ENCODE measurements at regions not wholly inside any gene's neighbourhood (a gene's known extent, or its start where the extent isn't known, plus 50 kb on each side); places are given as distances from the start of the nearest gene placed in this dataset.
"Not testable (repeated sequence)": the region's sequence is repeated elsewhere in the genome, so short reads cannot be mapped to it uniquely, and the experiment has no call there.

DNA sequence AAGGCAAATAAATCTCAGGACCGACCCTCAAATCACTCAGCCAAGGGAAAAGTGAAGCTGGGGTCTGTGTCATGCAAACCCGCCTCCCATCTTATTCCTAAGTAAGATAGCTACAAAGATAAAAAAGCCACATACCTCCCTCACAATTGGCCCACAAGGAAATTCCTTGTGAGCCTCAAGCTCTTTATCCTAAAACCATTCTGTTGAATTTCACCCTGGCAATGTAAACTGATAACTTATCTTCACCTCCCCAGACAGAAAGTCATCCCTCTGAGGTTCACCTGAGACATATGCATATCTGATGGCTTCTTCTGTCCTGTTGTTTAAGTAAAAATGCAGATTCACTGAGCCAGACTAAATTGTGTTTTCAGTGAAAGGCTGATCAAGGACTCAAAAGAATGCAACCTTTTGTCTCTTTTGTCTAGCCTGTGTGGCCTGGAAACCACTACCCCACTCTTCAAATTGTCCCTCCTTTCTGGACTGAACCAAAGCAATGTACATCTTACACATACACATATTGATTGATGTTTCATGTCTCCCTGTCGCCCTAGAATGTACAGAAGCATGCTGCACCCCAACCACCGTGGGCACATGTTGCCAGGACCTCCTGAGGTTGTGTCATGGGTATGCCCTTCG lies 91.3 kb downstream of the MFAP3L start:
- no peak for DNase-seq

DNA sequence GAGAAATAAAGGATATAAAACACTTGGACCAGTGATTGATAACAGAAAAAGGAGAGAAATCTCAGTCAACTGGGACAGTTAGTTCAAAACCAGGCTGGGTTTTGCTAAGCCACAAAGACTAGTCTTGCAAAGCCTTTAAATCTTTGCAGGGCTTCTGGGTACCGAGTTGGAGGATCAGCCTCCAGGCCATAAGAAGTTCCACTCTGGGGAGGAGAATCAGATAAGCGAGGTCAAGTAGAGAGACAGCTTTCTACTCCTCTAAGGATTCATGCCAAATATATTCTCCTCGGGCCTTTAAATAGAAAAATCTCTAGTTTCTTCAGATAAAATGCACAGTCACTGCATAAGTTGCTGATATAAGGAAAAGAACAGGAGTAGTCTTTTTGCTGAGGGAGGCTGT lies 92.7 kb downstream of the MFAP3L start:
- no peak for DNase-seq

DNA sequence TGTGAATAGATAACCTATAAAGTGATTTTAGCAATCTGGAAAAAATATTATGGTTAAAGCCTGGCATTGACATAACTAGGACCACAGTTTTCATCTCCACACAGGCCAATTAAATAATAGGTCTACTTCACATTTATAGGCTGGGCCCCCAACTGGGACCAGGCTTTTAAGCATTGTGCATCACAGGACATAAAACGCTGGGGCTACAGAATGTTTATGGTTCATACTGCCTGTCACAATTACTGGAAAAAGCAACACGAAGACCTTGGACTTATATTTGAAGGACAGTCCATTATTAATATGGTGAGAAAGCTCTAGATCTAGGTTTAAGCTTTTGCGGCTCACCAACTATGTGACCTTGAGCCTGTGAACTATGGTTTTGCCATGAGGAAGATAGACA lies 94.2 kb downstream of the MFAP3L start:
- no peak for DNase-seq

DNA sequence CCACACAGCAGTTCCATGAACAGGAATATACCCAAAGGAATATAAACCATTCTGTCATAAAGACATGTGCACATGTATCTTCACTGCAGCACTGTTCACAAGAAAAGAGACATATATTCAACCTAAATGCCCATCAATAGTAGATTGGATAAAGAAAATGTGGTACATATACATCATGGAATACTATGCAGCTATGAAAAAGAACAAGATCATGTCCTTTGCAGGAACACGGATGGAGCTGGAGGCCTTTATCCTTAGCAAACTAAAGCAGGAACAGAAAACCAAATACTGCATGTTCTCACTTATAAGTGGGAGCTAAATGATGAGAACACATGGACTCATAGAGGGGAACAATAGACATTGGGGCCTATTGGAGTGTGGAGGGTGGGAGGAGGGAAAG lies 95.4 kb downstream of the MFAP3L start:
- not testable (repeated sequence) for DNase-seq

DNA sequence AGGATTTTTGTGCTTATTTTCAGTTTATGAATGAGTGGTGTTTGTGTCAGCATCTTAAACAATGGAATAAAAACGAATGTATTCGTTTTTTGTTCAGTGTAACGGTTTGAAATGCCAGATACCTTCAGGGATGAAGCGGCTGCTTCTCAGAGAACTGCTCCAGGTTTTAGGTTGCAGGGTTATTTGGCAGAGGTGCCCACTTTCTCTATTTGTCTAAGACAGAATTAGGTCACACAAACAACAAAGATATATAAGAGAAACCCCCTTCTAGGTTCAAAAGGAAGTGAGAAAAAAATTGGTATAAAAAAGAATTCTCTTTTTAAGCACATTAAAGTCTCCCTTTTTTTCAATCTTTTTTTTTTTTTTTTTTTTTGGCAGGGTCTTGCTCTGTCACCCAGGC lies 98.9 kb downstream of the MFAP3L start:
- no peak for DNase-seq

DNA sequence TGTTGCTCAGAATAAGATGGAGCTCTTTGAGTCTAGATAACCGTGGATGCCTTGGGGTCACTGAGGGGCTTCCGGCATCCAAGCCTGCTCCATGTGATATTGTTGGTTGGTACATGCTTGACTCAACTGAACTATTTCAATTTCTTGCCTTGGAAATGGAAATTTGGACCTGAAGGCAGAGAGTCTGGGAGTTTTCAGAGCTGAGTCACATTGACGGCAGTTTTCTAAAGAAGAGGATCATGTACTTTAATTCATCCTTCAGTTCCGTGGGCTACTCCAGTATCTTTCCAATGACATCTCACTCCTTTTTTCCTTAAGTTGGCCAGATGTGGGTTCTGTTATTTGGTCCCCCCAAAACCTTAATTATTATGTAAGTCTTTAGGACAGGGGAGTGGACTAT lies 100.5 kb downstream of the MFAP3L start:
- DNase-seq: no peak

DNA sequence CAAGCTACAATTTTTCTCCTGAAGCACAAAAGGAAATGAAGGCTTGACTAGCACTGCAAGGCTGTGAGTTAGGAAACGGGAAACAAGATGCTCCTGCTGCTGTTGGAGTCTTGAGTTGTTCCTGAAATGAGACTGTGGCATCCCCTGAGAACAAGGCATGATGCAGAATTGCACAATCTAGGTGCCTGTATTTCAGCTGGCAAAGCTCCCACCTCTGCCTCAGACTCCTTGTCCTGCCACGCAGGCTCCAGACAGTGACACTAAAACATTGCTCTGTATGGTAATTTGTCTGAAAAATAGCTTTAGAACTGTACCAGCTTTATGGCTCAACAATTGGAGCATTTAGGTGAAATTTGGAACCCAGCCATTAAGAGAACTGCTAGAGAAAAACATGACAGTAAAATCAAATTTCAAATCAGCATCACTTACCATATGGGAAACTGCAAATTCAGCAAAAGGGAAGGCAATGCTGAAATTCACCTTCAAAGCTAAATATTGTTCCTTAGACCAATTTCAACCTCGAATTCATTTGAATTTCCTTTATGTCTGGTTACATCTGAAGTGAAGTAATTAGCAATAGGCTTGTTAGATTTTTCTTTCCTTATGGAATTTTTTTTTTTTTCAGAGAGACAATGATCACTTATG lies 103.4 kb downstream of the MFAP3L start:
- no peak for DNase-seq

DNA sequence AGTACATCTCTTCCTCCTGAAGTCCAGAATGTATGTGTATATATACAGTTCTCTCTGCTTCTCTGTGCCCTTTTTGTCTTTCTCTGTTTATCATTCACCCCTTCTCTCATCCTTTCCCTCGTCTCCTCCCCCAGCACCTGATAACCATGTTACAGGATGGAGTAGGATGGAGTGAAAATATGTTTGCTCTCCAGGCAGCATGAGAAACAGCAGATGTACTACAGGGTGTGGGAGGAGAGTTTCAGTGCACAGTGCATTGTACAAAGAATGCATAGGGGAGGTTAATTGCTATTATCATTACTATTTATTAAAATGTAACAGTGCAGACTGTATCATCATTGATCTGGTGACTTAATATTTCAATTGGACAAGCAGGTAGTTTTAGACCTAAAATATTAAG lies 104.5 kb downstream of the MFAP3L start:
- no peak for DNase-seq

DNA sequence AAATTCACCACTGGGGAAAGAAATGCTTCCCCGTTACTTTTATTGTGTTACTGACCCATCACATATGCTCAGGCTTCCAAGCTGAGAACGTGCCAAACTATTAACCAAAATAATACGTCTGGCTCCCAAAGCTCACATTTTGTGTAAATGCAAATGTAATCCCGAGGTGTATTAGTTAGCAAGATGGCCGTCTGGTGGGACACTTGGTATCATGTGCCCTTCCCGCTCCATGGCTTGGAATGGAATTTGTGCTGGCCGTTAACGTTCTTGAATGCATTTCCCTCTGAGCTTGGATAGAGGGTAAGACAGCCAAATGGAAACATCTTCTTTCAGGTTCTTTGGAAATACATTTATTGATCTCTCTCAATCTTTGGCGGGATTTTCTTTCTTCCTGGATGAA lies 105.0 kb downstream of the MFAP3L start:
- no peak for DNase-seq

DNA sequence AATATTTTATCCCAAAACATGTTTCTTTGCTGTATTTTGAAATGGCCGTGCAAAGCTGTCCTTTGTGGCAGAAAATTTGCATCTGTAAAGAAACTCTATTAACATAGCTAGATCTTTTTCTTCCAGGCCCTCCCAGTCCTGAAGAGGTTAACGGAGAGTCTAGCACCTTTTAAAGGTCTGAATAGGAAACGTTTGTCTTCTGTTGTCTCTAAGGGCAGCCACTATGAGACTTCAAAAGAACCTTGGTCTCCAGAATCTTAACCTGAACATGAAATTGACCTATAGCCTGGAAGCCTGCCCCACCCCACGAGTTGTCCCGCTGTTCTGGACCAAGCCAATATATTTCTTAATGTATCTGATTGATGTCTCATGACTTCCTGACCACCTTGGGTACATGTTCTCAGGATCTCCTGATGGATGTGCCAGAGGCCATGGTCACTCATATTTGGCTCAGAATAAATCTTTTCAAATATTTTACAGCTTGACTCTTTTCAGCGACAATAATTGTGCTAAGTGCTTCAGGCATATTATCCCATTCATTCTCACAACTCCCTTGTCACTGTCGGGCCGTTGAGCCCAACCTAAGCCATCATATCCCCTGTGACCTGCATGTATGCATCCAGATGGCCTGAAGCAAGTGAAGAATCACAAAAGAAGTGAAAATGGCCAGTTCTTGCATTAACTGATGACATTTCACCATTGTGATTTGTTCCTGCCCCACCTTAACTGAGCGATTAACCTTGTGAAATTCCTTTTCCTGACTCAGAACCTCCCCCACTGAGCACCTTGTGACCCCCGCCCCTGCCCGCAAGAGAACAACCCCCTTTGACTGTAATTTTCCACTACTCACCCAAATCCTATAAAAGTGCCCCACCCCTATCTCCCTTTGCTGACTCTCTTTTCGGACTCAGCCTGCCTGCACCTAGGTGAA lies 106.7 kb downstream of the MFAP3L start:
- not testable (repeated sequence) for DNase-seq

DNA sequence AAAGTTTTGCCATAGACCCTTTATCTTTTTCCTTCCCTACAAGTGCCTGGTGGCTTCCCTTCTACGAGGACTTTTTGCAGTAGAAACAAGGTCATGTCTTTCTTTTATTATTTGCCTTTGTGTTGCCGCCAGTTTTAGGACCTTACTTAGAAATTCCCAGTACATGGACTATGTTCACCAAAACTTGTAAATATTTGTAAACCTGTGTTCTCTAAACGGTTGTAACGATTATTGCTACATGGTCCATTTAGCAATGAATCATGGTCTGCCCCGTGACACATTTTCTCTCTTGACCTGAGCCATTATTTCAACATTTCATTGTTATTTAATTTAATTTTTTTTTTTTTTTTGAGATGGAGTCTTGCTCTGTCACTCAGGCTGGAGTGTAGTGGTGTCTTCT lies 110.7 kb downstream of the MFAP3L start:
- DNase-seq: no peak

DNA sequence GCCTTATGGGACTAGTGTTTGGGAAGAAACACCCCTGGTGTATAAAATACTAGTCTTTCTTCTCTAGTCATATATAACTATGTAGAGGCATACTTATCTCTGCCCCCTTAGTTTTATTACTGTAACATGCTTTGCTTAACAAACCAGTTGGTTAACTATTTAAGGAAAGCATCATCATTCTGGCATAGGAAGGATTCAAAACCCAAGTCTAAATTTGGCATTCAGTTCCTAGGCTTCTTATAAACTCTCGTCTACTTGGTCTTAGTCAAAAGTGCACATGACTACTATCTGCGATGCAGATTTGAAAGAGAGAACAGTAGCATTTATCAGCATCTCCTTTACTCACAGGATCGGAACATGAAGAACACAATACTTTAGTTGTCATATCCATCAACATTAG lies 111.3 kb downstream of the MFAP3L start:
- DNase-seq: no peak

DNA sequence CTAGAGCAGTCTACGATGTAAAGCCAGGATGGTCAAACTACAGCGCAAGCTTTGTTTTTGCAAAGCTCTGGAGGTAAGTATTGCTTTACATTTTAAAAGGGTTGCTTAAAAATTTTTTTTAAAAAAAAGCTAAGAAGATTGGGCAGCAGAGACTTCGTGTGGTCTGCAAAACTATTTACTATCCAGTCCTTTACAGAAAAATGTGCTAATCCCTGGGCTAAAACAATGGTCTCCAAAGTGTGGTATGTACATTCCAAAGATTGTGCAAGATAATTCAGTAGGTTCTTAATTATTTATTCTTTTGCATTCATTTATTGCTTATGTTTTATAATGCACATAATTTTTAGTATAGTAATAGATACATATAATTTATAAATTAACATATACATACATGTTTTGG lies 113.2 kb downstream of the MFAP3L start:
- DNase-seq: no peak

DNA sequence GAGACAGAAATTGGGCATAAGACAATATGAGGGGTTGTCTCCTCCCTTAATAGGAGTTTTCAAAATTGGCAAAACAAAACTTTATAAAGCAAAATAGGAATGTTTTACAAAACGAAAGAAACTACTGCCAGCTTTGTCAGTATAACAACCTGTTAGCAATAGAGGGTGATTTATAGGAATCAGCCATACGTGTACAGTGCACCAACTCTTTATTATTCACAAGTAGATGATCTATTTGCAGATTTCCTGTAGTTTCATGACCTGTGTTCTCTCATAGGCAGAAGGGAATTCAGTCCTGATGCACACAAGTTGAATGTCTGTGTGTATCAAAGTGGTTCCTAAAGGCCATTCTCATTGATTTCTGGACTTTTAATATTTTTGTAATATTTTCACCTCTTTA lies 116.3 kb downstream of the MFAP3L start:
- DNase-seq: no peak

DNA sequence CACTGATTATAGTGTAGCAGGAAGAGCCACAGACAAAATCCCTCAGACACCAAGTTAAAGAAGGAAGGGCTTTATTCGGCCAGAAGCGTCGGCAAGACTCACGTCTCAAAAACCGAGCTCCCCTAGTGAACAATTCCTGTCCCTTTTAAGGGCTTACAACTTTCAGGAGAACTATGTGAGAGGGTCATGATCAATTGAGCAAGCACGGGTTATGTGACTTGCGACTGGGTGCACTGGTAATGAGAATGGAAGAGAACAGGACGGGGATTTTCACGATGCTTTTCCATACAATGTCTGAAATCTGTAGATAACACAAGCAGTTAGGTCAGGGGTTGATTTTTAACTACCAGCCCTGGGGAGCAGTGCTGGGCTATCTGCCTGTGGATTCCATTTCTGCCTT lies 116.7 kb downstream of the MFAP3L start:
- DNase-seq: no peak

DNA sequence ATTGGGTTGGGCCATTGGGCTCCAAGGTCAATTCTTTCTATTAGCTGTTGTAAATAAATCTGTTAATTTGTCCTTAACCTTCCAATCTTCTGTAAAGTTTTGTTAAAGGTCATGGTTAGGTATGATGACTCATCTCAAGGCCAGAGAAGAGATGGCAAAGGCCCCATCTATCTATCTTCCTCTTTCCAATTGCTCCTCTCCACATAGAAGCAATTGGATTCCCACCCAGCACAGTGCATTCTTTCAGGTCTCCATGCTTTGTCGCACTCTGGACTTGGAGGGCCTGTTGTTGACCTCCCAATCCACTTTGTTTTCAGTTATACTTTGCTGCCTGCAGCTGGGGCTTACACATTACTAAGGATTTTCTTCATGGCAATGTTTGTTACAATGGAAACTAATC lies 118.5 kb downstream of the MFAP3L start:
- DNase-seq: no peak

DNA sequence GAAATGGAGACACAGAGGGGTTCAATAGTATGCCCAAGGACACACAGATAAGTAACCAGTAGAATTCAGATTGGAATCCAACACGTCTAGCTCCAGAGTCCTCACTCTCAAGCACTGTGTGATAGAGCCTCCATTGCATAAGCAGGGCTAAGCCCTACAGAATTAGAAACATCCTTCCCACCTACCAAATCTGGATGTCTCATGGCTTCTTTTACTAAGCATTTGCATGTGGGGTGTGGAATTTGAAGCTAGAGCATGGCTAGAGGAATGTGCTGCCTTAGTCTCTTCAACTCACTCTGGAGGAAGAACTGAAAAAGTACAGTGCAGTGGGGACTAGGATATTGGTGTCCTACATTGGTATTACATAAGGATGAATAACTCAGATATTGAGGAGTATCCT lies 119.4 kb downstream of the MFAP3L start:
- DNase-seq: no peak

DNA sequence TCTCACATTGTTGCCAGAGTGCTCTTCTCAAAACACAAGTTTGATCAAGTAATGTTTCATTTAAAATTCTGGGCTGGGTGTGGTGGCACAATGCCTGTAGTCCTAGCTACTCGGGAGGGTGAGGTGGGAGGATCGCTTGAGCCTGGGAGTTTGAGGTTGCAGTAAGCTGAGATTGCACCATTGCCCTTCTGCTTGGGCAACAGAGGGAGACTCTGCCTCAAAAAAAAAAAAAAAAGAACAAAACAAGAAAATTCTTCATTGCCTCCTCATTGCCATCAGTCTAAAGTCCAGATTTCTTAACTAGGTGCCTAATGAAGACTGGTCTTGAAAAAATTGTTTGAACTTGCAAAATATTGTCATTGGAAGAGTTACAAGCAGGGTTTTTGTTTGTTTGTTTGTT lies 120.1 kb downstream of the MFAP3L start:
- no peak for DNase-seq

DNA sequence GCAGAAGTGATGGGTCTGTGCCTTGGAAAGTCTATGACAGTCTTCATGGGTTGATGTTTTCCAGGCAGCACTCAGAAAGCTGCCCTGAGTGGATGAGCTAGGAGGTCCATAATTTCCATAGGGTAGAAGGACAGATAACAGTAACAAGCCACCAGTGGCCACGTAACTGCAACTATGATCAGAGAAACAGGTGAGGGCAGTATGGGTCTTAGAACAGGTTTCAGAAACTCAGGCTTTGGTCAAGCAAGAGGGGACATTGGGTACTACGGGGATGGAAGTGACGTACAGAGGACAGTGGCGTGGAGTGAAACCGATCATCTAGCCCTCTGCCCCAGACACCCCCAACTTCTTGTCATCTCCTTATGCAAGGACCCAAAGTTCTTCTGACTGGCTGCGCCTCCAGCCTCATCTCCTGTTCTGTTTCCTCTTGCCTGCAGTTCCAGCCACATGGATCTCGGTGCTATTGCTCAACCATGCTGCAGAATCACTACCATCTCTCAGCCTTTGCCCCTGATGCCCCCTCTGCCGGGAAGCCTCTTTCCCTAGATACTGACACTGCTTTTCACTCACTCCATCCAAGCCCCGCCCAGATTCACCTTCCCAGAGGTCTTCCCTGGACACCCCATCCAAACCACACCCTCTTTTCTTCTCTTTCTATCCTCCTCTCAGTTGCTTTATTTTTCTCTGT lies 123.4 kb downstream of the MFAP3L start:
- DNase-seq: no peak

DNA sequence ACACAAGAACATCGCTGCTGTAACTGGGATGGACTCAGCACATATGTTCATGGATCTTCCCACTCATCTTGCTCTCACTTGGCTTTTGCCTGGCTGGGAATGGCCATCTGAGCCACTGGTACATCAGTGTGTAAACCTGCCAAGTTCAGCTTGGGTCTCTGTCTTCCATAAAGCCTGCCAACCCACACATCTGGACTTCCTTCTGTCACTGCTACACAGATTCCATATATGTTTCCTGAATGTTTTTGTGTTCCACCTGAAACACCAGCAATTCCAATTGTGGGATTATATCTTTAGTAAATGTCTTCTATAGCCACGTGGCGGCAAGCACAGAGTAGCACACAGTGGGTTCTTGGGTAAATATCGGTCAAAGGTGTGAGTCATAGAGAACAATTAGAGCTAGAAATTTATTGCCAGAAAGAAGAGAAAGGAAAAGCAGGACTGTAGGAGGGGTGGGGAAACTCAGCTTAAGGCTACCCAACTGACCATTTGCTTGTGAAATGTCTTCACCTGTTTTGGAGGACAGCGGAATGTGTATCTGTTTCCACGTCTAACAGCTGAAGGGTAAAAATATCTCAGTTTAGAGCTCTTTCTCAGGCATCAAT lies 125.9 kb downstream of the MFAP3L start:
- DNase-seq: no peak

DNA sequence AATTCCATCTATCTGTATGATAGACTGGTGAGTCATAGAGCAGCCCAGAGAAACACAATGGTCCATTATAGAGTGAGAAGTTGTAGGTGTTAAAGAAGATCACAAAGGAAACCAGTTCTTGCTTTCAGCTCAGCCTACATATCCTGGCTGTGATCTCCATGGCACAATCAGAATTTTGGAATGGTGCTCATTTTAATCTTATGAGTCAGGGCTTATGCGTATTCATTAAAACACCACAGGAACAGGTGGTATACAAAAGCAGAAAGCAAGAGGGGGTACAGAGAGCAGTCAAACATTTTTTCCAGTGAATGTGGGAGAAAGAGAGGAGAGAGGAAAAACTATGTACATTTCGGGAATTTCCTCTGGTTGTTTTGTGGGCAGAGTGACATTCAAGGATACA lies 126.9 kb downstream of the MFAP3L start:
- no peak for DNase-seq

DNA sequence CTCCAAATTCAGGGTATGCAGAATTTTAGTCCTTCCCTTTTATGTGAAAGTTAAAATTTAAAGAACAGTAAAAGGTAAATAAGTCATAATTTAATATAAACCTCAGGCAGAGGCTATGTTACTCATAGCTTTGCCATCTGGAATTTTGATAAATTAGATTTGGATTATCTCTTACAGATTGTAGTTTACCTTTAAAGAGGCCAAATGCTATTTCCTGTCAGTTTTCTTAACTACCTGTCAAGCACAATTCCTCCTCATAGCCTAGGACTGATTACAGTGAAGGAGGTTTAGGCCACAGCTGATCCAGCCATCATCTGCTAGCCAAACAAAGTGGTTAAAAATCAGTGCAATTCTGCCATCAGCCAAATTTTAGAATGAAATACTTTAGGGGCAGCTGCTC lies 128.1 kb downstream of the MFAP3L start:
- no peak for DNase-seq

DNA sequence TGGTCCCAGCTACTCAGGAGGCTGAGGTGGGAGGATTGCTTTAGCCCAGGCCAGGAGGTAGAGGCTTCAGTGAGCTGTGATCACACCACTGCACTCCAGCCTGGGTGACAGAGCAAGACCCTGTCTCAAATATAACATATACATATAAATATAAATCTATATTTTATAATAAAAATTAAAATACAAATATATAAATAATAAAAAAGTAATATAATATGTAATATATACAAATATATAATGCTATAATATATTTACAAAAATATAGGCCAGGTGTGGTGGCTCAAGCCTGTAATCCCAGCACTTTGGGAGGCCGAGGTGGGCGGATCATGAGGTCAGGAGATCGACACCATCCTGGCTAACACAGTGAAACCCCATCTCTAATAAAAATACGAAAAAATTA lies 131.4 kb downstream of the MFAP3L start:
- not testable (repeated sequence) for DNase-seq

All from HCEC 1CT (cell line).